K562 (cell line): ENCODE measurements at regions not wholly inside any gene's neighbourhood (a gene's known extent, or its start where the extent isn't known, plus 50 kb on each side); places are given as distances from the start of the nearest gene placed in this dataset.

Source experiments
- ATAC-seq: fragments of 200-7000 bp; cut with Tn5 transposase; 3 replicates; pipeline ENCODE4 v1.9.1; 2020; ENCODE audit warnings: moderate library complexity
- BruUV-seq: library from RNA; stranded (reverse); fragments of 400-500 nt; replicated peaks from 2 replicates; lab custom pipeline; 2021; lab: Mats Ljungman, UMichigan
- CTCF ChIA-PET: fragments of 300-600 bp; formaldehyde crosslinking; extraction: SDS; loops from one replicate; lab custom pipeline; 2021; ENCODE audit warnings: low intra/inter-chr PET ratio; lab: Yijun Ruan, JAX
- POLR2A ChIA-PET: fragments of 300-600, 350-650 bp; sonication (Branson Sonifier 250); formaldehyde crosslinking; extraction: SDS; loops from one replicate; lab custom pipeline; 2021; ENCODE audit warnings: antibody characterized with exemption, inconsistent platforms; lab: Yijun Ruan, JAX
- DNase-seq, 4 experiments: peaks; one replicate each; pipeline versions ENCODE4 v3.0.0 to v3.0.0-alpha.2; 2011 to 2018; ENCODE audit warnings: low spot score in 3 of 4, mixed read lengths in 3 of 4; ENCODE audit errors: extremely low read depth in 1 of 4
- FAIRE-seq: peaks from 2 replicates; lab custom pipeline; 2011; peaks lifted over from hg19 to GRCh38; lab: Jason Lieb, UNC
- H2AFZ ChIP-seq: 2 replicates; pipeline ENCODE4 v1.6.0; 2011; ENCODE audit warnings: low read depth, low read length, control low read depth, inconsistent platforms
- H3K27ac ChIP-seq: fragments of 200-600 bp; 3 replicates; pipeline ENCODE4 v1.8.0; 2011; ENCODE audit warnings: low read depth, mild to moderate bottlenecking, control low read depth, inconsistent platforms, low read length, moderate library complexity, mixed read lengths; ENCODE audit errors: extremely low read depth
- H3K27me3 ChIP-seq, 2 experiments: fragments of 300-600 bp in 1 of 2; 2 replicates in 1 of 2; 3 replicates in 1 of 2; pipeline versions ENCODE4 v1.6.0 to v1.8.0; 2011; ENCODE audit warnings: inconsistent platforms in 2 of 2, low read length in 2 of 2, mild to moderate bottlenecking in 1 of 2, mixed read lengths in 1 of 2, moderate library complexity in 1 of 2; ENCODE audit not compliant: control insufficient read depth in 2 of 2, insufficient read depth in 2 of 2
- H3K36me3 ChIP-seq: fragments of 300-600 bp; 3 replicates; pipeline ENCODE4 v1.8.0; 2011; ENCODE audit warnings: mild to moderate bottlenecking, low read length, inconsistent platforms; ENCODE audit not compliant: control insufficient read depth, insufficient read depth
- H3K4me1 ChIP-seq, 2 experiments: fragments of 200-600 bp in 1 of 2; replicated peaks in 1 of 2; 2 replicates in 1 of 2; 3 replicates in 1 of 2; pipeline versions ENCODE4 v1.5.1 to v1.8.0; 2011; ENCODE audit warnings: inconsistent platforms in 2 of 2, low read length in 2 of 2, mild to moderate bottlenecking in 1 of 2, mixed read lengths in 1 of 2, moderate library complexity in 1 of 2; ENCODE audit not compliant: control insufficient read depth in 2 of 2, insufficient read depth in 2 of 2
- H3K4me2 ChIP-seq: 2 replicates; pipeline ENCODE4 v1.6.1; 2011; ENCODE audit warnings: low read length, control low read depth, inconsistent platforms, mixed read lengths; ENCODE audit not compliant: insufficient read depth
- H3K4me3 ChIP-seq: fragments of 200-600 bp; sonication (generic), shearing (Covaris generic); 2 replicates; pipeline ENCODE4 v1.5.1; 2016; ENCODE audit warnings: control low read depth, inconsistent platforms
- H3K79me2 ChIP-seq: fragments of 200-600 bp; 3 replicates; pipeline ENCODE4 v1.8.0; 2011; ENCODE audit warnings: low read length, inconsistent platforms; ENCODE audit not compliant: control insufficient read depth, insufficient read depth
- H3K9ac ChIP-seq, 2 experiments: 2 replicates each; pipeline versions ENCODE4 v1.6.0 to v1.6.1; 2011; ENCODE audit warnings: low read depth in 2 of 2, low read length in 2 of 2, control low read depth in 1 of 2, inconsistent platforms in 1 of 2, mild to moderate bottlenecking in 1 of 2, mixed read lengths in 1 of 2; ENCODE audit not compliant: insufficient read depth in 1 of 2
- H3K9me1 ChIP-seq: one replicate; pipeline ENCODE4 v1.6.0; 2011; ENCODE audit warnings: inconsistent platforms, mild to moderate bottlenecking, low read length, moderate library complexity; ENCODE audit not compliant: control insufficient read depth, insufficient read depth
- H3K9me3 ChIP-seq: replicated peaks from 2 replicates; pipeline ENCODE4 v1.5.1; 2011; ENCODE audit warnings: low read depth, low read length, inconsistent platforms; ENCODE audit not compliant: control insufficient read depth, insufficient read depth
- H4K20me1 ChIP-seq: replicated peaks from 2 replicates; pipeline ENCODE4 v1.6.1; 2011; ENCODE audit warnings: low read length, inconsistent platforms, mixed read lengths; ENCODE audit not compliant: control insufficient read depth, insufficient read depth
- BHLHE40 ChIP-seq: IDR thresholded peaks from 2 replicates; pipeline ENCODE4 v1.6.1; 2011; ENCODE audit warnings: low read length, improper control_type of control experiment
- CBFB ChIP-seq: sonication (generic); formaldehyde crosslinking; IDR thresholded peaks from 2 replicates; pipeline ENCODE4 v1.4.0; 2020; ENCODE audit warnings: mild to moderate bottlenecking, missing genetic modification reagents
- FOXJ3 ChIP-seq: sonication (generic); formaldehyde crosslinking; IDR thresholded peaks from 2 replicates; pipeline ENCODE4 v1.4.0; 2020; ENCODE audit warnings: mild to moderate bottlenecking, missing genetic modification reagents
- HMG20A ChIP-seq: fragments of 450-650 bp; formaldehyde crosslinking; conservative IDR thresholded peaks from 2 replicates; pipeline ENCODE4 v1.4.0; 2020; ENCODE audit warnings: mild to moderate bottlenecking, mixed read lengths
- PHB2 ChIP-seq: fragments of 450-650 bp; IDR thresholded peaks from 2 replicates; pipeline ENCODE4 v1.6.1; 2017; ENCODE audit warnings: low read depth
- SRSF7 ChIP-seq: fragments of 200-400 bp; formaldehyde crosslinking; optimal IDR thresholded peaks from 2 replicates; pipeline ENCODE3; 2017; ENCODE audit warnings: mild to moderate bottlenecking, low read depth, low read length
- STAT5A ChIP-seq: IDR thresholded peaks from 2 replicates; pipeline ENCODE4 v1.6.1; 2012; ENCODE audit warnings: low read length, inconsistent platforms, borderline replicate concordance
- TEAD1 ChIP-seq, 2 experiments: fragments of 450-650 bp in 1 of 2; sonication (generic) in 1 of 2; formaldehyde crosslinking; IDR thresholded peaks; 2 replicates each; pipeline versions ENCODE4 v1.4.0 to v1.8.0; 2020 to 2022; ENCODE audit warnings: mild to moderate bottlenecking in 2 of 2, missing genetic modification reagents in 1 of 2
- XRCC3 ChIP-seq: fragments of 450-650 bp; IDR thresholded peaks from 2 replicates; pipeline ENCODE4 v1.6.1; 2017; ENCODE audit warnings: mild to moderate bottlenecking, moderate library complexity
- ZBTB7A ChIP-seq: IDR thresholded peaks from 2 replicates; pipeline ENCODE4 v1.6.1; 2011; ENCODE audit warnings: low read depth, mild to moderate bottlenecking, low read length, moderate library complexity, borderline replicate concordance; ENCODE audit not compliant: control insufficient read depth
- ZNF354B ChIP-seq: fragments of 250-450 bp; sonication (Bioruptor Pico); IDR thresholded peaks from 2 replicates; pipeline ENCODE4 v1.4.0; 2020
- whole genome bisulfite sequencing: fragments of 100-300 bp; shearing (Covaris generic); methylation state at CpG from one replicate; pipeline ENCODE4 v1.1.6; 2016; ENCODE audit warnings: low coverage, mixed read lengths; ENCODE audit not compliant: insufficient coverage; ENCODE audit errors: missing lambda C conversion rate; 5-methylcytosine and 5-hydroxymethylcytosine counted together
- in situ Hi-C: fragments of 300-500 bp; cut with MboI; formaldehyde crosslinking; loops from 4 replicates; pipeline ENCODE4 v1.15.0; 2018; ENCODE audit warnings: inconsistent platforms, mixed read lengths
- intact Hi-C: fragments of 100-400 bp; cut with micrococcal nuclease; formaldehyde crosslinking; loops from 2 replicates; pipeline ENCODE4 v1.14.2; 2022
- TF ChIP-seq, protein P1 (sequence below): fragments of 150-350 bp; conservative IDR thresholded peaks from 2 replicates; pipeline ENCODE4 v1.6.1; 2014; ENCODE audit warnings: low read length
- TF ChIP-seq, protein P2 (sequence below): fragments of 250-450 bp; sonication (Bioruptor Pico); IDR thresholded peaks from 2 replicates; pipeline ENCODE4 v1.5.0; 2021
- TF ChIP-seq, protein P3 (sequence below): fragments of 250-450 bp; sonication (Bioruptor Pico); IDR thresholded peaks from 2 replicates; pipeline ENCODE4 v1.9.0; 2021; ENCODE audit warnings: mild to moderate bottlenecking

DNA sequence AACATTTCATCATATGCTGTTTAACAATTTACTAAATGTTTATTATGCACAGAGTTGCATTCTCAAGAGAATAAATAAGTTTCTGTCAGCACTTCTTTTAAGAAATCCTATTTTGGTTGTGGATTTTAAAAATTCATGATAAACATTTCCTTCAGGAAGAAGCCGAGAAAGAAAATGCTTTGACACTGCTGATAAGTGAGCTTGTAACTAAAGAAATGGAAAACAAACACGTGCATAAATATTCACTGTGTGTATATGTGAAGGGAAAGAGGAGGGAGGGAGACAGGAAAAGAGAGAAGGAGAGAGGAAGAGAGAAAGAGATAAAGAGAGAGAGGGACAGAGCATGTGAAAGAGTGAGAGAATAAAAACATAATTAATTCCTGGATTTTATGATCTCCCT, 1165.0 kb downstream of the DIAPH3 start:
- no peak overlapping the region for H3K9ac ChIP-seq
- CTCF ChIA-PET = no interaction called here

More for the DNA sequence above, 1165.0 kb downstream of the DIAPH3 start:
- Histone ChIP-seq H2AFZ (no peak overlapping the region), H3K9me3 (no peaks in the 10 kb centered on the region), H3K4me1 (no peaks in the 10 kb centered on the region), H3K36me3 (no peaks in the 10 kb centered on the region), H4K20me1 (no peaks in the 10 kb centered on the region), H3K4me2 (no peak overlapping the region), H3K27me3 (no peaks in the 10 kb centered on the region), H3K79me2 (no peaks in the 10 kb centered on the region), H3K9me1 (no peaks in the 10 kb centered on the region), H3K27ac (no peak overlapping the region), H3K4me3 (no peak overlapping the region)
- FAIRE-seq (no peak), DNase-seq (no peak), ATAC-seq (no peak)
- TF ChIP-seq HMG20A (CRISPR knock-in tag) = no peak
- TF ChIP-seq PHB2 = no peak
- TF ChIP-seq, protein P1, sequence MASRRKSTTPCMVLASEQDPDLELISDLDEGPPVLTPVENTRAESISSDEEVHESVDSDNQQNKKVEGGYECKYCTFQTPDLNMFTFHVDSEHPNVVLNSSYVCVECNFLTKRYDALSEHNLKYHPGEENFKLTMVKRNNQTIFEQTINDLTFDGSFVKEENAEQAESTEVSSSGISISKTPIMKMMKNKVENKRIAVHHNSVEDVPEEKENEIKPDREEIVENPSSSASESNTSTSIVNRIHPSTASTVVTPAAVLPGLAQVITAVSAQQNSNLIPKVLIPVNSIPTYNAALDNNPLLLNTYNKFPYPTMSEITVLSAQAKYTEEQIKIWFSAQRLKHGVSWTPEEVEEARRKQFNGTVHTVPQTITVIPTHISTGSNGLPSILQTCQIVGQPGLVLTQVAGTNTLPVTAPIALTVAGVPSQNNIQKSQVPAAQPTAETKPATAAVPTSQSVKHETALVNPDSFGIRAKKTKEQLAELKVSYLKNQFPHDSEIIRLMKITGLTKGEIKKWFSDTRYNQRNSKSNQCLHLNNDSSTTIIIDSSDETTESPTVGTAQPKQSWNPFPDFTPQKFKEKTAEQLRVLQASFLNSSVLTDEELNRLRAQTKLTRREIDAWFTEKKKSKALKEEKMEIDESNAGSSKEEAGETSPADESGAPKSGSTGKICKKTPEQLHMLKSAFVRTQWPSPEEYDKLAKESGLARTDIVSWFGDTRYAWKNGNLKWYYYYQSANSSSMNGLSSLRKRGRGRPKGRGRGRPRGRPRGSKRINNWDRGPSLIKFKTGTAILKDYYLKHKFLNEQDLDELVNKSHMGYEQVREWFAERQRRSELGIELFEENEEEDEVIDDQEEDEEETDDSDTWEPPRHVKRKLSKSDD = no peak
- TF ChIP-seq ZNF354B (CRISPR knock-in tag) = no peak
- TF ChIP-seq, protein P2, sequence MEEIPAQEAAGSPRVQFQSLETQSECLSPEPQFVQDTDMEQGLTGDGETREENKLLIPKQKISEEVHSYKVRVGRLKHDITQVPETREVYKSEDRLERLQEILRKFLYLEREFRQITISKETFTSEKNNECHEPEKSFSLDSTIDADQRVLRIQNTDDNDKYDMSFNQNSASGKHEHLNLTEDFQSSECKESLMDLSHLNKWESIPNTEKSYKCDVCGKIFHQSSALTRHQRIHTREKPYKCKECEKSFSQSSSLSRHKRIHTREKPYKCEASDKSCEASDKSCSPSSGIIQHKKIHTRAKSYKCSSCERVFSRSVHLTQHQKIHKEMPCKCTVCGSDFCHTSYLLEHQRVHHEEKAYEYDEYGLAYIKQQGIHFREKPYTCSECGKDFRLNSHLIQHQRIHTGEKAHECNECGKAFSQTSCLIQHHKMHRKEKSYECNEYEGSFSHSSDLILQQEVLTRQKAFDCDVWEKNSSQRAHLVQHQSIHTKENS (CRISPR knock-in tag) = no peak
- no peak for TF ChIP-seq TEAD1 (CRISPR knock-in tag; IDR thresholded peaks at IDR 0.05)
- no peak for TF ChIP-seq BHLHE40
- TF ChIP-seq SRSF7 = no peak
- TF ChIP-seq, protein P3, sequence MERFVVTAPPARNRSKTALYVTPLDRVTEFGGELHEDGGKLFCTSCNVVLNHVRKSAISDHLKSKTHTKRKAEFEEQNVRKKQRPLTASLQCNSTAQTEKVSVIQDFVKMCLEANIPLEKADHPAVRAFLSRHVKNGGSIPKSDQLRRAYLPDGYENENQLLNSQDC (CRISPR knock-in tag) = no peak
- no peak for TF ChIP-seq FOXJ3 (CRISPR knock-in tag)
- TF ChIP-seq CBFB (CRISPR knock-in tag) = no peak
- no peak for TF ChIP-seq XRCC3
- no peak for TF ChIP-seq ZBTB7A
- no peak for TF ChIP-seq STAT5A
- intact Hi-C loops (no loop called here), in situ Hi-C loops (no loop called here)
- POLR2A ChIA-PET = no interaction called here
- BruUV-seq = no TSS peak
- 0% methylated on average over 2 of the region's 2 CpGs for WGBS
